Astrocyte (in vitro differentiated cells and primary cell): ENCODE measurements at regions not wholly inside any gene's neighbourhood (a gene's known extent, or its start where the extent isn't known, plus 50 kb on each side); places are given as distances from the start of the nearest gene placed in this dataset.

ENCODE experiments used
- DNase-seq: peaks from one replicate; pipeline ENCODE4 v3.0.0-alpha.2; 2010; ENCODE audit warnings: low read depth
- FAIRE-seq: peaks from 2 replicates; lab custom pipeline; 2011; peaks lifted over from hg19 to GRCh38; lab: Jason Lieb, UNC
- H2AFZ ChIP-seq: 2 replicates; pipeline ENCODE4 v1.6.0; 2012; ENCODE audit warnings: low read depth, low read length, inconsistent platforms
- H3K27ac ChIP-seq: 2 replicates; pipeline ENCODE4 v1.5.1; 2011; ENCODE audit warnings: low read depth, low read length, inconsistent platforms
- H3K27me3 ChIP-seq: 2 replicates; pipeline ENCODE4 v1.6.0; 2011; ENCODE audit warnings: low read length, inconsistent platforms; ENCODE audit not compliant: insufficient read depth
- H3K36me3 ChIP-seq: 2 replicates; pipeline ENCODE4 v1.5.1; 2011; ENCODE audit warnings: low read length, inconsistent platforms; ENCODE audit not compliant: insufficient read depth
- H3K4me1 ChIP-seq: 2 replicates; pipeline ENCODE4 v1.5.1; 2011; ENCODE audit warnings: low read length, inconsistent platforms; ENCODE audit not compliant: insufficient read depth
- H3K4me2 ChIP-seq: 2 replicates; pipeline ENCODE4 v1.6.0; 2012; ENCODE audit warnings: low read length, inconsistent platforms
- H3K4me3 ChIP-seq: 2 replicates; pipeline ENCODE4 v1.5.1; 2011; ENCODE audit warnings: low read depth, mild to moderate bottlenecking, low read length, inconsistent platforms; ENCODE audit not compliant: insufficient read depth
- H3K79me2 ChIP-seq: 2 replicates; pipeline ENCODE4 v1.6.0; 2012; ENCODE audit warnings: mild to moderate bottlenecking, low read length, inconsistent platforms; ENCODE audit not compliant: insufficient read depth
- H3K9ac ChIP-seq: 2 replicates; pipeline ENCODE4 v1.6.0; 2012; ENCODE audit warnings: mild to moderate bottlenecking, low read length, inconsistent platforms
- H3K9me3 ChIP-seq: 2 replicates; pipeline ENCODE4 v1.5.1; 2012; ENCODE audit warnings: low read depth, mild to moderate bottlenecking, low read length, inconsistent platforms; ENCODE audit not compliant: insufficient read depth
- H4K20me1 ChIP-seq: 2 replicates; pipeline ENCODE4 v1.6.0; 2012; ENCODE audit warnings: low read length, inconsistent platforms; ENCODE audit not compliant: insufficient read depth
- H3K27ac Mint-ChIP-seq: one replicate; pipeline ENCODE4 v1.8.0; 2021; ENCODE audit warnings: mild to moderate bottlenecking, mixed read lengths; ENCODE audit not compliant: unreplicated experiment
- H3K27me3 Mint-ChIP-seq: one replicate; pipeline ENCODE4 v1.8.0; 2021; ENCODE audit warnings: low read depth, mixed read lengths; ENCODE audit not compliant: unreplicated experiment
- H3K36me3 Mint-ChIP-seq: one replicate; pipeline ENCODE4 v1.8.0; 2021; ENCODE audit warnings: low read depth, mixed read lengths; ENCODE audit not compliant: unreplicated experiment
- H3K4me1 Mint-ChIP-seq: one replicate; pipeline ENCODE4 v1.8.0; 2021; ENCODE audit warnings: low read depth, mixed read lengths; ENCODE audit not compliant: unreplicated experiment
- H3K4me3 Mint-ChIP-seq: one replicate; pipeline ENCODE4 v1.8.0; 2021; ENCODE audit warnings: mild to moderate bottlenecking, moderate library complexity, mixed read lengths; ENCODE audit not compliant: unreplicated experiment
- H3K9me3 Mint-ChIP-seq: one replicate; pipeline ENCODE4 v1.8.0; 2021; ENCODE audit warnings: mild to moderate bottlenecking, mixed read lengths; ENCODE audit not compliant: unreplicated experiment
- EZH2 ChIP-seq: IDR thresholded peaks from 2 replicates; pipeline ENCODE4 v1.6.1; 2012; ENCODE audit warnings: mild to moderate bottlenecking, low read length, inconsistent platforms; ENCODE audit not compliant: insufficient read depth
- TF ChIP-seq, protein P1 (sequence below): IDR thresholded peaks from 2 replicates; pipeline ENCODE4 v1.5.1; 2011; ENCODE audit warnings: low read depth, mild to moderate bottlenecking, inconsistent platforms, low read length, moderate library complexity; ENCODE audit not compliant: insufficient read depth

- H3K27ac Mint-ChIP-seq: no peak overlapping the region
- Histone ChIP-seq H3K4me2 (no peak overlapping the region), H3K79me2 (no peaks in the 10 kb centered on the region), H4K20me1 (no peaks in the 10 kb centered on the region), H3K9me3 (no peaks in the 10 kb centered on the region), H3K9ac (no peak overlapping the region), H3K27ac (no peak overlapping the region), H3K36me3 (no peaks in the 10 kb centered on the region), H2AFZ (no peak overlapping the region), H3K27me3 (no peaks in the 10 kb centered on the region), H3K4me1 (no peaks in the 10 kb centered on the region), H3K4me3 (no peak overlapping the region)
- no peaks in the 10 kb centered on the region for H3K4me1 Mint-ChIP-seq
- no peak for DNase-seq
- peaks cover 2% of the 10 kb centered on the region for H3K9me3 Mint-ChIP-seq
- H3K36me3 Mint-ChIP-seq: no peaks in the 10 kb centered on the region
- H3K4me3 Mint-ChIP-seq: no peak overlapping the region
- no peak for FAIRE-seq
- TF ChIP-seq EZH2: no peak
- TF ChIP-seq, protein P1, sequence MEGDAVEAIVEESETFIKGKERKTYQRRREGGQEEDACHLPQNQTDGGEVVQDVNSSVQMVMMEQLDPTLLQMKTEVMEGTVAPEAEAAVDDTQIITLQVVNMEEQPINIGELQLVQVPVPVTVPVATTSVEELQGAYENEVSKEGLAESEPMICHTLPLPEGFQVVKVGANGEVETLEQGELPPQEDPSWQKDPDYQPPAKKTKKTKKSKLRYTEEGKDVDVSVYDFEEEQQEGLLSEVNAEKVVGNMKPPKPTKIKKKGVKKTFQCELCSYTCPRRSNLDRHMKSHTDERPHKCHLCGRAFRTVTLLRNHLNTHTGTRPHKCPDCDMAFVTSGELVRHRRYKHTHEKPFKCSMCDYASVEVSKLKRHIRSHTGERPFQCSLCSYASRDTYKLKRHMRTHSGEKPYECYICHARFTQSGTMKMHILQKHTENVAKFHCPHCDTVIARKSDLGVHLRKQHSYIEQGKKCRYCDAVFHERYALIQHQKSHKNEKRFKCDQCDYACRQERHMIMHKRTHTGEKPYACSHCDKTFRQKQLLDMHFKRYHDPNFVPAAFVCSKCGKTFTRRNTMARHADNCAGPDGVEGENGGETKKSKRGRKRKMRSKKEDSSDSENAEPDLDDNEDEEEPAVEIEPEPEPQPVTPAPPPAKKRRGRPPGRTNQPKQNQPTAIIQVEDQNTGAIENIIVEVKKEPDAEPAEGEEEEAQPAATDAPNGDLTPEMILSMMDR: no peak
- no peaks in the 10 kb centered on the region for H3K27me3 Mint-ChIP-seq
Observed at GRCh38 chr12:19884021-19884492, 444.8 kb downstream of the AEBP2 start.

DNA sequence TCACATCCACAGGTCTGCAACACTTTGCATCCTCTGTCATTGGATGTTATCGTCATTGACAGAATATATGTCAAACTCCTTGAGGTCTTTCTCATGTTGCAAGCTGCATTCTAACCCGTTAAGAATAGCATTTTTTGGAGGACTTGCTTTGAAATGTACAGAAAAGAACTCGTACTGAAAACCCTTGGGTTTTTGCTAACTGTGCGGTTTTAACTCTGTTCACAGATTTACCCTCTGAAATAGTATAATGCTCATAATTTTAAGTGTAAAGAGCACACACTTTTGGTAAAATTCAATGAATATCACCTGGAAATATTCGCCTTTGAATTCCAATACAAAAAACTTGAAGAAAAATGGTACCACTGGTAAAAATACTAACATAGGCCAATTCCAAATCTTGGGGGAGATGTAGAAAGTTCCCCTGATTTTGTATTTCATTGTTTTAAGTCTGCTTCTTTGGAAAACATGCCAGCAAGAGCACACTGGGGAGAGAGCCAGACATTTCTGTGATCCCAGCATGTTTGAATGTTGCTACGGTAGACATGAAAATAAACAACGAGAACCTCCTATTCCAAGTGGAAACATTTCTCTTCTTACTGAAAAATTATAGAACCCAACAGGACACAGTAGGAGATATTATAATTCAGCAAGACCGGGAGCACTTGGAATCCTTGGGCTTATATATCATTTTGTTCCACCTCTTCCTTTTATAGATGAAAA is 446.0 kb downstream of the AEBP2 start:
- no peak overlapping the region for H3K4me3 Mint-ChIP-seq
- no peak overlapping the region for H2AFZ ChIP-seq
- H3K4me1 Mint-ChIP-seq: no peaks in the 10 kb centered on the region
- no peaks in the 10 kb centered on the region for H4K20me1 ChIP-seq
- no peaks in the 10 kb centered on the region for H3K27me3 Mint-ChIP-seq
- no peak for TF ChIP-seq EZH2
- TF ChIP-seq, protein P1: no peak
- H3K9me3 Mint-ChIP-seq: peaks cover 2% of the 10 kb centered on the region
- H3K9me3 ChIP-seq: no peaks in the 10 kb centered on the region
- no peaks in the 10 kb centered on the region for H3K36me3 Mint-ChIP-seq
- FAIRE-seq (no peak), DNase-seq (peak; percentile 39)
- no peaks in the 10 kb centered on the region for H3K27me3 ChIP-seq
- no peak overlapping the region for H3K9ac ChIP-seq
- no peak overlapping the region for H3K27ac ChIP-seq
- no peaks in the 10 kb centered on the region for H3K79me2 ChIP-seq
- H3K4me3 ChIP-seq: no peak overlapping the region
- no peak overlapping the region for H3K27ac Mint-ChIP-seq
- H3K4me2 ChIP-seq: no peak overlapping the region
- no peaks in the 10 kb centered on the region for H3K4me1 ChIP-seq
- H3K36me3 ChIP-seq: no peaks in the 10 kb centered on the region

DNA sequence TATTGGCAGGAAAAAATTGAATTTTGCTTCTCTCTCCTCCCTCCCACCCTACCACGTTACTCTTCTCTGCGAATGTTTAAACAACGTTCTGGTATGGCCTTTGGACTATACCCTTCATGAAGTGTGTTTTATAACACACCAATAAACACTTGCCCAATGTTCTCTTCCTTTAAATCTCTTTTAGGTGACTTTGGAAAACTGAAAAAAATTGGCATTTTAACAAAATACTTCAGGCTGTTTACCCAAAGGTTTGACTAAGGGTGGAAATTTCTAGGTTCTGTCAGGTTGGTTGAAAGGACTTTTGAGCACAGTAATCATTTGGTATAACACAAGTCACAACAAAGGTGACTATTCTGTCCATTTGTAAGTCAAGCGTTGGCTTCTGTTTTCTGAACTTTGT is 446.8 kb downstream of the AEBP2 start:
- FAIRE-seq: no peak
- Histone ChIP-seq H3K4me2 (no peak overlapping the region), H3K79me2 (no peaks in the 10 kb centered on the region), H2AFZ (no peak overlapping the region), H3K4me1 (no peaks in the 10 kb centered on the region), H3K9ac (no peak overlapping the region), H3K27ac (no peak overlapping the region), H3K27me3 (no peaks in the 10 kb centered on the region), H3K4me3 (no peak overlapping the region), H3K9me3 (no peaks in the 10 kb centered on the region), H3K36me3 (no peaks in the 10 kb centered on the region), H4K20me1 (no peaks in the 10 kb centered on the region)
- Mint-ChIP-seq H3K4me3 (no peak overlapping the region), H3K27ac (no peak overlapping the region), H3K27me3 (no peaks in the 10 kb centered on the region), H3K9me3 (peaks cover 2% of the 10 kb centered on the region), H3K4me1 (no peaks in the 10 kb centered on the region), H3K36me3 (no peaks in the 10 kb centered on the region)
- no peak for DNase-seq
- TF ChIP-seq, protein P1: no peak
- TF ChIP-seq EZH2: no peak
